Uterus (tissue), 3 donors: ENCODE measurements at regions not wholly inside any gene's neighbourhood (a gene's known extent, or its start where the extent isn't known, plus 50 kb on each side); places are given as distances from the start of the nearest gene placed in this dataset.
"Not testable (repeated sequence)": the region's sequence is repeated elsewhere in the genome, so short reads cannot be mapped to it uniquely, and the experiment has no call there.

Source experiments
- DNase-seq, 2 donors: peaks; one replicate each; pipeline ENCODE4 v3.0.0-alpha.2; 2019 to 2020
- H3K27ac ChIP-seq, 2 donors: fragments of 200-600 bp; sonication (generic); 1 replicate in 1 of 2; 2 replicates in 1 of 2; pipeline ENCODE4 v1.5.1; 2016 to 2018
- H3K27me3 ChIP-seq, 2 donors: fragments of 200-600 bp; sonication (generic); one replicate each; pipeline ENCODE4 v1.5.1; 2018 to 2019; ENCODE audit warnings: control low read depth in 1 of 2
- H3K36me3 ChIP-seq, 2 donors: fragments of 200-600 bp; sonication (generic); one replicate each; pipeline ENCODE4 v1.5.1; 2019; ENCODE audit warnings: control low read depth in 1 of 2
- H3K4me1 ChIP-seq, 2 donors: fragments of 200-600 bp; sonication (generic); one replicate each; pipeline ENCODE4 v1.5.1; 2018 to 2019; ENCODE audit warnings: control low read depth in 1 of 2
- H3K4me3 ChIP-seq, 2 donors: fragments of 200-600 bp; sonication (generic); 1 replicate in 1 of 2; 2 replicates in 1 of 2; pipeline ENCODE4 v1.5.1; 2018 to 2019; ENCODE audit warnings: mild to moderate bottlenecking in 1 of 2
- H3K9me3 ChIP-seq, 2 donors: fragments of 200-600 bp; sonication (generic); one replicate each; pipeline ENCODE4 v1.5.1; 2019; ENCODE audit warnings: control low read depth in 1 of 2
- CTCF ChIP-seq, 4 experiments: fragments of 200-600 bp in 2 of 4; fragments of 450-650 bp in 2 of 4; sonication (generic) in 2 of 4; IDR thresholded peaks; one replicate each; pipeline ENCODE4 v1.5.1; 2016 to 2019; ENCODE audit warnings: antibody characterized with exemption in 4 of 4, mild to moderate bottlenecking in 2 of 4, moderate library complexity in 1 of 4
- POLR2A ChIP-seq, 2 donors: fragments of 450-650 bp; IDR thresholded peaks; one replicate each; pipeline ENCODE4 v1.6.1; 2016; ENCODE audit warnings: antibody characterized with exemption in 2 of 2, mild to moderate bottlenecking in 1 of 2, moderate library complexity in 1 of 2
- intact Hi-C: fragments of 100-400 bp; cut with DNase I; formaldehyde crosslinking; loops from one replicate; pipeline ENCODE4 v1.15.1; 2023; ENCODE audit warnings: low total_unique reads
- donor health status: DM: yes; HTN: yes; CAD: no.

- TF ChIP-seq POLR2A (IDR thresholded peaks at IDR 0.05): no peak
- no peak for TF ChIP-seq CTCF (IDR thresholded peaks at IDR 0.05)
- H3K4me3 ChIP-seq: no peak overlapping the region
- H3K27me3 ChIP-seq: no peaks in the 10 kb centered on the region
- H3K4me1 ChIP-seq: no peaks in the 10 kb centered on the region
- intact Hi-C loops: no loop called here
- no peaks in the 10 kb centered on the region for H3K36me3 ChIP-seq
- no peaks in the 10 kb centered on the region for H3K9me3 ChIP-seq
- no peak for DNase-seq
- H3K27ac ChIP-seq: no peak overlapping the region
Measured at GRCh38 chr10:5288359-5288758, 76.4 kb upstream of the UCN3 start.

- H3K27ac ChIP-seq, DNase-seq, H3K4me3 ChIP-seq, intact Hi-C loops, H3K9me3 ChIP-seq, H3K36me3 ChIP-seq, H3K27me3 ChIP-seq, H3K4me1 ChIP-seq: not testable (repeated sequence)
Measured at GRCh38 chr10:5289228-5289627, 75.5 kb upstream of the UCN3 start.

- Histone ChIP-seq H3K27me3 (no peaks in the 10 kb centered on the region), H3K4me1 (no peaks in the 10 kb centered on the region), H3K27ac (peak overlapping the region in 1 of 2 donors; percentile 73), H3K9me3 (no peaks in the 10 kb centered on the region), H3K4me3 (no peak overlapping the region), H3K36me3 (no peaks in the 10 kb centered on the region)
- DNase-seq: peak in 1 of 2 donors; percentile 20
- intact Hi-C loops: no loop called here
- TF ChIP-seq CTCF (IDR thresholded peaks at IDR 0.05) (no peak), POLR2A (IDR thresholded peaks at IDR 0.05) (no peak)
Measured at GRCh38 chr10:5291501-5292195, 73.1 kb upstream of the UCN3 start.

GRCh38 chr10:5292196-5292735 is 72.5 kb upstream of the UCN3 start:
- Histone ChIP-seq H3K9me3 (no peaks in the 10 kb centered on the region), H3K27ac (peak overlapping the region in 1 of 2 donors; percentile 73), H3K36me3 (no peaks in the 10 kb centered on the region), H3K4me1 (no peaks in the 10 kb centered on the region), H3K4me3 (no peak overlapping the region), H3K27me3 (no peaks in the 10 kb centered on the region)
- DNase-seq: no peak
- TF ChIP-seq CTCF (IDR thresholded peaks at IDR 0.05): no peak
- no peak for TF ChIP-seq POLR2A (IDR thresholded peaks at IDR 0.05)
- intact Hi-C loops: no loop called here

GRCh38 chr10:5292970-5293369 is 71.8 kb upstream of the UCN3 start:
- intact Hi-C loops, H3K9me3 ChIP-seq, H3K36me3 ChIP-seq, H3K27ac ChIP-seq, H3K4me3 ChIP-seq, H3K4me1 ChIP-seq, DNase-seq, H3K27me3 ChIP-seq: not testable (repeated sequence)

- Histone ChIP-seq H3K36me3 (no peaks in the 10 kb centered on the region), H3K27ac (no peak overlapping the region), H3K4me1 (no peaks in the 10 kb centered on the region), H3K9me3 (no peaks in the 10 kb centered on the region), H3K4me3 (no peak overlapping the region), H3K27me3 (no peaks in the 10 kb centered on the region)
- no peak for DNase-seq
- TF ChIP-seq POLR2A (IDR thresholded peaks at IDR 0.05) (no peak), CTCF (IDR thresholded peaks at IDR 0.05) (no peak)
- intact Hi-C loops: no loop called here
Measured at GRCh38 chr10:5293691-5294550, 70.8 kb upstream of the UCN3 start.
